NCI-H748 treated with DMSO at 0.1 percent for 48 hours (cell line): ENCODE measurements at regions not wholly inside any gene's neighbourhood (a gene's known extent, or its start where the extent isn't known, plus 50 kb on each side); places are given as distances from the start of the nearest gene placed in this dataset.
"Not testable (repeated sequence)": the region's sequence is repeated elsewhere in the genome, so short reads cannot be mapped to it uniquely, and the experiment has no call there.

Experiments
- DNase-seq: peaks from one replicate; lab custom pipeline; 2025; lab: John Stamatoyannopoulos, UW

DNA sequence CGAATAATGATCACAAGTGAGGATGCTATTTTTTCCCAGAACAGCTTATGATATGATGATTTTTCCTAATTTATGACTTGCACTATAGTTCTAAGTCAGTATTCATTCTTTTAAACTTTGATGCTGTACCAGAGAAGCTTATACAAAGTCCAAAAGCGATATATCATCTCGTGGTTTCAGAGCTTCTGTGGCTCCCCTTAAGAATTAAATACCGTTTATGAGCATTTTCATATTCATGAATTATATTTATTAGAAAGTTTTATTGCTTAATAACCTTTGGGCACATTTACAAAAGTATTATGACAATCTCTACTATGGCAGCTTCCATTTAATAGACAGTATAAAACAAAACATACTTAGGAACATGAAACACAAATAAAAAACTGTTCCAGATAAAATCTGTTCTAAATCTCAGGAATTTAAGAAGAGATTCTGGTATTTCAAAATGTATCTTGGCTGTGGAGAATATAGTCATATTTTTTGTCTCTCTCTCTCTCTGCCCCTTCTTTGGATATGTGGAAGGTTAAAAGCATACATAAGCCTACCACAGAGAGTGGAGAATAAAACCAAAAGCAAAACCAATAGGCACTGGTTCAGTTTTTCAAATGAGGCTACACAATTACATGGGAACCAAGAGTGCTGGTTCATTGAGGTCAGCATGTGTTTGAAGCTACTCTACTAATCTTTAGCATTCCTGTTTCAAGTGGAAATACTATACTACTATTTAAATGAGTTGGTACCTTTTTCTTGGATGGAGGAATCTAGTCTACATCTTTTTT is 884.5 kb upstream of the GJE1 start:
- no peak for DNase-seq

DNA sequence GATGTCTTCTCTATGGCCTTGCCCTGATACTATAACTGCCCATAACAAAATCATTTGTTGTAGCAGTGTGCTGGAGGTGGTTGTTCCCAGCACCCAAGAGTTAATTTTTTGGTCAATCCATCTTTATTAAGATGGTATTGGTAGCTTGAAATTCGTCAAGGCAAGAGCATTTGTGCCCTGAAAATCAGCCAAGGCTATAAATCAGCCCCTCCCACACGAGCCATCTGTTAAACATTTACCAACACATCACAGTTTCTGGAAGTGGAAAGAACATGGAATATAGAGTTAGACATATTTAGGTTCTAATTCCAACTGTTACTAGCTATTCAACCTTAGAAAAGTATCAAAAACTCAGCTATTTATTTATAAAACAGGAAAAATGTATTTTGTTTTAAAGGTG is 888.4 kb upstream of the GJE1 start:
- DNase-seq: no peak

DNA sequence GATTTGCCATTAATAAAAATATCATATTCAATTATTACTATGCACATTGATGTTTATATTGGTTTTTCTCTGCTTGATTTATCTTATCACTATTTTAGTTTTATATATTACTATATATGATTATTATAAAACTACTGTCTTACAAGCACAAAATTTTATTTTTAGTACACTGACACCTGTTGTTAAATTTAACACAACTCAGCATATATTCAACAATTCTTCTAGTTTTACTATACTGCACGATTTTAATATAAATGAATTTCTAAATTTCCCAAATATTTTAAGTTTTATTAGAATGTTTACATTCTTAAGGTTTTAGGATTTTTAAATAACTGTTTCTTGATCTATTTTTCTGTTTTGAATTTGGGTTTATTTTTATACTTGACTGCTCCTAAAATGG is 889.8 kb upstream of the GJE1 start:
- no peak for DNase-seq

DNA sequence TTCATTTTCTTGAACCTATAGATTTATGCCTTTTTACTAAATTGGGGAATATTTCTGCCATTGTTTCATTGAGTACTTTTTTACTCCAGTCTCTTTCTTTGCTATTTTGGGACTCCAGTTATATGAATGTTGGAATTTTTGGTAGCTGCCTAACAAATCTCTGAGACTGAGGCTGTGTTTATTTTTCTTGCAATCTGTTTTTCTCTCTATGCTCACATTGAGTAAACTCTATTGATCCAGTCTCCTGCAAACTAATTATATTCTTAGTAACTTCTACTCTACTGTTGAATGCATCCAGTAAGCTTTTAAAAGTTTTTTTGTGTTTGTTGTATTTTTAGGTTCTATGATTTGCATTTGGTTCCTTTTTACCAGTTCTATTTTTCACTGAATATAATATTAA is 903.4 kb upstream of the GJE1 start:
- DNase-seq: no peak

DNA sequence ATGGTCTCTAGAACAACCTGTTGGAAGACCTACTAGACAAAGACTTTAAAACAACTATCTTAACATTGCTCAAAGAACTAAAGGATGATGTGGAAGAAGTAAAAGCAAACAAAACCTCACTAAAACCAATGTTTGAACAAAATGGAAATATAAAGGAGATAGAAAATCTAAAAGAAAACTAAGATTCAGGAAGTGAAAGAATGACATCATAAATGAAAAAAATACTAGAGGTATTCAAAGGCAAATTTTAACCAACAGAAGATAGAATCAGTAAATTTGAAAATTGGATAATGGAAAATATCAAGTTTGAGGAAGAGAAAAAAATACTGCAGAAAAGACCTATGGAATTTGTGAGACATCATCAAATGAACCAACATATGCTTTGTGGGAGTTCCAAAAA is 914.1 kb upstream of the GJE1 start:
- DNase-seq: no peak

DNA sequence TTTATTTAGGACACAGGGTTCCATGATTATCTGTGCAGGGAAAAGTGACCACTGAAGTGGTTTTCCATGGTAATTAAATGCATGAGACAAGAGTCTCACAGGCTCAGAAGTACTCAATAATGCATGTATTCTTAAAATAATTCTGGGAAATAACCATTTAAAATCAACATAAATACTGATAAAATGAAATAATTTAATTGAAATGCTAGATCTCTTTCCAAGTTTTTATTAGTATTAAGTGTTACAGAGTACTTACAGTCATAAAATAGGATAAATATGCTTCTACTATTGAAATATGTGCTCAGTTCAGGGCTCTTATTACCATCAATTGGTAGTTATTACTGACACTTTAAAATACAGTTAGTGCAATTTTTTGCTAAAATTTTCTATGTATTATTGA is 916.0 kb upstream of the GJE1 start:
- no peak for DNase-seq

DNA sequence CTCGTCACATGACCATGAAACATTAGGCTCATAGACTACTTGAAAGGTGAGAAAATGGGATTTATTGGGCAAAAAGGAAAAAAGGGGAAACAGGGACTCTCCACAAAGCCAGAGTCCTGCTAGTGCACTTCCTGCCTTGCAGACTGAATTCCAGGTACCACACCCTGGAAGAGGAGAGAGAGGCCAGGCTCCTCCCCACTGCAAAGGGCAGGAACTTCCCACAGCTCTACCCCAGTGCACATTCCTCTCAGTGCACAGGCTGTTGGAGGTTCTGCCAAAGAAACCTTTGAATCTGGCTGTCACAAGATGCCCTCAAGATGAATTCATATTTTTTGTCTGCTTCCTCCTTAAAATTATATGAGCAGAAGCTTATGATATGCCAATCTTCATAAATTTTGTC is 920.4 kb upstream of the GJE1 start:
- DNase-seq: no peak

DNA sequence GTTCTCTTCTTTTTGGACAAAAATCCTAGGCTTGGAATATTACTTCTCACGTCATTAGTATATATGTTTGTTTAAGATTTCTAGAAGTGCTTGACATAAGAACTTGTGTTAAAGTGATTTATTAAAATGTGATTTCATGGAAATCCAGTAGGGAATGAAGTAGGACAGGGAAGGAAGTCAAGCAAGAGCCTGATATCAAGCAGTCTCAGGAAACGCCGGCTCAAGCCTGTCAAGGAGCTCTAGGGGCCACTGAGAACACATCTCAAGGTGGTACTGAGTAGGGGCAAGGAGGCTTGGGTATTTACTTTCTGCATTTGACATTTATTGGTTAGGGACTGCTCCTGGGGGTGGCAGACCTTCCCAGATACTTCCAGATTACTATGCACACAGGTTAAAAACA is 920.9 kb upstream of the GJE1 start:
- no peak for DNase-seq

DNA sequence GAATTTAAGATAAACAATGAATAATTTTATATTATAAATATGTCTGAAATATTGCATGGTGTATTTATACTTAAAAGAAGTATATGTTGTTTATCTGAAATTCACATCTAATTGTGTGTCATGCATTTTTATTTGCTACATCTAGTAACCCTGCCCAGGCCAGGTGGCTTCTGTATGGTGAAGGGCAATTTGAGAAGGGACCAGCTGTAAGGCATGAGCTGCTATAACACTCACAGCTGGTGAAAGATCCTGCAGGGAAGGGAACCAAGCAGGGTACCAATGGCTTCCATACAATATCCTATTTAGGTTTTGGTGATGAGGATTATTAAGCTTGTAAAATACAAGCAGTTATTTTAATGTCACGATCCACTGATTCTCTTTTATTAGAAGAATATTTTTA is 921.8 kb upstream of the GJE1 start:
- DNase-seq: no peak

DNA sequence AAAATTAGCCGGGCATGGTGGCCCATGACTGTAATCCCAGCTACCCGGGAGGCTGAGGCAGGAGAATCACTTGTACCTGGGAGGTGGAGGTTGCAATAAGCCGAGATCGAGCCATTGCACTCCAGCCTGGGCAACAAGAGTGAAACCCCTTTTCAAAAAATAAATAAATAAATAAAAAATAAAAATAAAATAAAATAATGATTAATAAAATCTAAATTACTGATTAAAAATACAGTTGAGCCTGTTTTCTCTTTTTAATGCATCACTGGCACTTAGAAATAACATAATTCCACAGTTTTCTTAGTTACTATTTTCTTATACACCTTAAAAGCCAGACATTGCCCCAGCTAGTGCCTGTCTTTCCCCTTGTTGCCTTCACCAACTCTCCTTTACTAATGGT is 922.8 kb upstream of the GJE1 start:
- DNase-seq: no peak

DNA sequence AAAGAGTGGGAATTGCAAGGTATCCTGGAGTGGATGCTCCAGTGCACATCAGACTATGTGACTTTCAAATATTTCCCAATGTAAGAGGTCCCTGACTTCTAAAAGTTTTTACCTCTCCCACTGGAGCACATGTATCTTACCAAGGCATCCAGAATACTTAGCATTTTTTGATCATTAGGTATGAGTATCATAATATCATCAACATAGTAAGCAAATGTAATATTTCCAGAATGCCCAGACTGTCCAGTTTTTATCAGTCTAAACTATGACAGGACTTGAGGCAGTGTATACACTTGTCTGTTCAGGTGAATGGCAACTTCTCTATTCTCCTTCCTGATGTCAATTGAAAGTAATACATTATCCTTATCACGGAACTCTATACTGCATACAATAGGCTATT is 924.6 kb upstream of the GJE1 start:
- no peak for DNase-seq

DNA sequence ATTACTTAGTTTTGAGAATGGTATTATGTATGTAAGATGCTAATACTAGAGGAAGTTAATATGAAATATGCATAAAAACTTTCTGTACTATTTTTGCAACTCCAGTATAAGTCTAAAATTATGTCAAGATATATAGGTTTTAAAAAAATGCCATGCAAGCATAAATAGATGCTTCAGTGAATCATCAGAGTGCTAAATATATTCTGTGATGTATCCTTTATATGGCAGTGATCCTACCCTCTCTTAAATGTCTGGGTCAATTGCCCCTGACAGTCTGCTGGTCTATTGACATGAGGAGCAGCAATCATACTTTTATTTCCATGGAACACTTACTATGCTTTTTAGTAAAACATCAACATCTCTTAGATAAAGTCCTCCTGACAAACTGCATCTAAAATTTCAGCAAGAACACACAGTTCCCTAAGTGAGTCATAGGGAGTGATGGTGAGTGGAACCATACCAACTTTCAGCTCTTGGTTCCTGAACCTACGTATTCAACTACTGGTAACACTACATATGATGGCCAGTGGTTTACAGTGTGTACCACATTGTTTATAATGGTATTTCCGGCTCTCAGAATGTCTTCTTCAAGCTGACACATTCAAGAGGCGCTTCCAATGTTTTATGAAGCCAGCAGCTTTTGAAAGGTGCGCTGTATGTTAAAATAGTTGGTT is 928.7 kb upstream of the GJE1 start:
- DNase-seq: no peak

DNA sequence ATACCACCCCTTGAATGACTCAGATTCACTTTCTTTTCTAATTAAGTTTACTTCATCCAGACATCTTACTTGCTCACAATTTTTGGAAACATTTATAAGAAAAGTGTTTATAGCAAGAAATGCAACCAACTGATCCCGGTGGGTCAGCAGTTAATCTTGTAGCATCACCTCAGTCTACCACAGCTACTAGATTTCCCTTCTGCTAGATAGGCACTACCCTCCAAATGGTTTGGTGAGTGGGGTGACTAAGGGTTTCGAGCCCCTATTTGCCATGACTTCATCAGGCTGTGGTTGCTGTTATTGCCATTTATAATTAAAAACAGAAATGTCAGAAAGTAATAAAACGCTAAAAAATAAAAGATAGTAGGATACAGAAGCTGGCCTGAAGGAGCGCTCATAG is 930.1 kb upstream of the GJE1 start:
- DNase-seq: no peak

DNA sequence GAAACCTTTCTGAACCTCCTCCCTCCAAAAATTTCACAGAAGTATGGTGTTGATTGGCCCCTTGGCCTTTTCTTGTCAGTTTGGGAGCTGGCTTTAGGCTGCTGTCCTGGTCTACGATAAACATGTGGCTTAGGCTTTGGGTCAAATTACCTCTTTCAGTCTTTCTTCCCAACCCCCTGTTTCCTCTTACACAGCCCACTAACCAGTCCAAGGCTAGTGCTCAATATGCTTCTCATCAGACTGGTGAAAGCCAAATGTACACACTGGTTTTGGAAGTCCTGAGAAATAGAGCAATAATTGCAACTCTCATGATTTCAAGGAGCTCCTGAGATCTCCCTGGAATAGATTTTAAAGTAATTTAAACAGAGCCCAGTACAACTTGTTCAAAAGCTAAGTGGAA is 933.7 kb upstream of the GJE1 start:
- DNase-seq: no peak

DNA sequence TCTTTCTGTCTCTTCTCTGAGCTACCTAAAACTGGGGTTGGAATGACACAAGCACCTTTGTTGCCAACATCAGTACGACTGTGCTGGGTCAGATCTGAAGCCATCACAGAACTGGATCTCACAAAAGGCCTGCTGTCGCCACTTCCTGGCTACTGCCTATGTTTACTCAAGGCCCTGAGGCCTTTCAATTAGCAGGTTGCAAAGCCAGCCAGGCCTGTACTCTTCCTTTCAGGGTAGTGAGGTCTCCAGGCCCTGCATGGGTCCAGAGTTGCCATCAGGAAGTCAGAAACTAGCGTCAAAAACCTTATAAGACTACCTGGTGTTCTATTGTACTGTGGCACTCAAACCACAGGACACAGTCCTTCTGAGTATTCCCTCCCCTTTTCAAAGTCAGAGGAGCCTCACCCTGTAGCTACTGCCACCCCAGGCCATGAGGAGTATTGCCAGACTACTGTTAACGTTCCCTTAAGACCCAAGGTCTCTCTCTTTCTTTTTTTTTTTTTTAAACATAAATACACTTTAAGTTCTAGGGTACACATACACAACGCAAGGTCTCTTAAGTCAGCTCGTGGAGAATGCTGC is 937.4 kb upstream of the GJE1 start:
- DNase-seq: no peak

DNA sequence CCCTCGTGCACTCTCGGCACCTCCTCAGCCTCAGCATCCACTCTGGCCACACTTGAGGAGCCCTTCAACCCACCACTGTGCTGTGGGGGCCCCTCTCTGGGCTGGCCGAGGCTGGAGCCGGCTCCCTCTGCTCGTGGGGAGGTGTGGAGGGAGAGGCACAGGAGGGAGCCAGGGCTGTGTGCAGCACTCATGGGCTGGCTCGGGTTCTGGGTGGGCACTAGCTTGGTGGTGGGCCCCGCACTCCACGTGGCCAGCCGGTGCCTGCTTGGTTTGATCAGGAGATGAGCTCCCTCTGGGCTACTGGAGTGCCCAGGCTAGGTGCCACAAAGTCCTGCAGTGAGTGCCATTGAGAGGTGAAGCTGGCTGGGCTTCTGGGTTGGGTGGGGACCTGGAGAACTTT is 949.4 kb upstream of the GJE1 start:
- DNase-seq: no peak

DNA sequence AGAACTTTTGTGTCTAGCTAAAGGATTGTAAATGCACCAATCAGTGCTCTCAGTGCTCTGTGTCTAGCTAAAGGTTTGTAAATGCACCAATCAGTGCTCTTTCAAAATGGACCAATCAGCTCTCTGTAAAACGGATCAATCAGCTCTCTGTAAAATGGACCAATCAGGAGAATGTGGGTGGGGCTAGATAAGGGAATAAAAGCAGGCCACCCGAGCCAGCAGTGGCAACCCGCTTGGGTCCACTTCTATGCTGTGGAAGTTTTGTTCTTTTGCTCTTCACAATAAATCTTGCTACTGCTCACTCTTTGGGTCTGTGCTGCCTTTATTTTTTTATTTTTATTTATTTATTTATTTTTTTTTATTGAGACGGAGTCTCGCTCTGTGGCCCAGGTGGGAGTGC is 957.3 kb upstream of the GJE1 start:
- DNase-seq: not testable (repeated sequence)

DNA sequence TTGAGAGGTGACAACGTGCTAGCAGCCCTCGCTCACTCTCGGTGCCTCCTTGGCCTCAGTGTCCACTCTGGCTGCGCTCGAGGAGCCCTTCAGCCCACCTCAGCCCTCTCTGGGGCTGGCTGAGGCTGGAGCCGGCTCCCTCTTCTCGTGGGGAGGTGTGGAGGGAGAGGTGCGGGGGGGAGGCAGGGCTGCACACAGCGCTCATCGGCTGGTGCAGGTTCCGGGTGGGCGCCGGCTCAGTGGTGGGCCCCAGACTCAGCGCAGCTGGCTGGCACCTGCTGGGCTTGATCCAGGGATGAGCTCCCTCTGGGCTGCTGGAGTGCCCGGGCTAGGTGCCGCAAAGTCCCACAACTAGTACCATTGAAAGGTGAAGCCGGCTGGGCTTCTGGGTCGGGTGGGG is 957.8 kb upstream of the GJE1 start:
- DNase-seq: no peak

DNA sequence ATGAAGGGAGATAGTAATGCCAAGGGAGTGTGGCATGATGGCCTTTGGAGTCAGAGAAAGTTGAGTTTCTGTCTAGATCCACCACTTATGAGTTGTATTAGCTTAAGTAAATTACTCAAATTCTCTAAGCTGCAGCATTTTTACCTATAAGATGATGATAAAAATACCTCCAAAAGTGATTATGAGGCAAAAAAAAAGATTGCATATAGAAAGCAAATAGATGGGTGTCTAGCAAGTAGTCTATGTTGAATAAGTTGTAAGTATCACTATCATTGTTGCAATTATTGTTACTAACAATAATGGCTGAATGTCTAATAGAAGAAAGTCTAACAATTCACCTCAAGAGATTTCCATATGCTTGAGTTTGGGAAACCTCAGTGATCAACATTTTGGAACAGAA is 959.2 kb upstream of the GJE1 start:
- no peak for DNase-seq

DNA sequence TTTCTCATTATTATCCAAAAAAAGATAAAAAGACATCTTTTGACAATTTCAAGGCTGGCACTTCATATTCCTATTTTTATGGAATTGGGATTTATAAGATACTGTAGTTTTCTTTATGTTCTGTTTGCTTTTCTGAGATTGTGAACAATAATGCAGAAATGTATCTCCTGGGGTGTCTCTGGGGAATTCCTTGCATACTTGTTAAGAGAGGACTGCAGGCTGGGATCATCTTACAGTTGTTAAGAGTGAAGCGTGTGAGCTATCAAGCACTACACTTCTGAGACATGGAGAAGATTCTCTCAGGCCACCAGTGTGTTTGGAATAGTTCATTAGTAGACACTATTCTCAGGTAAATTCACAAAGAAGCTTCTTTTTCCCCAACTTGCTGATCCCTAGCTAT is 963.3 kb upstream of the GJE1 start:
- no peak for DNase-seq

DNA sequence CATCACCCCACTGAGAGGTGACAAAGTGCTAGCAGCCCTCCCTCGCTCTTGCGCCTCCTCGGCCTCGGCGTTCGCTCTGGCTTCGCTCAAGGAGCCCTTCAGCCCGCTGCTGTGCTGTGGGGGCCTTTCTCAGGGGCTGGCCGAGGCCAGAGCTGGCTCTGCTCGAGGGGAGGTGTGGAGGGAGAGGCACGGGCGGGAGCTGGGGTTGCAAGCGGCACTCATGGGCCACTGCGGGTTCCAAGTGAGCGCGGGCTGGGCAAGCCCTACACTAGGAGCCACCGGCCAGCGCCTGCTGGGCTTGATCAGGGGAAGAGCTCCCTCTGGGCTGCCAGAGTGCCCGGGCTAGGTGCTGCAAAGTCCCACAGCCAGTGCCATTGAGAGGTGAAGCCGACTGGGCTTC is 964.8 kb upstream of the GJE1 start:
- DNase-seq: no peak

DNA sequence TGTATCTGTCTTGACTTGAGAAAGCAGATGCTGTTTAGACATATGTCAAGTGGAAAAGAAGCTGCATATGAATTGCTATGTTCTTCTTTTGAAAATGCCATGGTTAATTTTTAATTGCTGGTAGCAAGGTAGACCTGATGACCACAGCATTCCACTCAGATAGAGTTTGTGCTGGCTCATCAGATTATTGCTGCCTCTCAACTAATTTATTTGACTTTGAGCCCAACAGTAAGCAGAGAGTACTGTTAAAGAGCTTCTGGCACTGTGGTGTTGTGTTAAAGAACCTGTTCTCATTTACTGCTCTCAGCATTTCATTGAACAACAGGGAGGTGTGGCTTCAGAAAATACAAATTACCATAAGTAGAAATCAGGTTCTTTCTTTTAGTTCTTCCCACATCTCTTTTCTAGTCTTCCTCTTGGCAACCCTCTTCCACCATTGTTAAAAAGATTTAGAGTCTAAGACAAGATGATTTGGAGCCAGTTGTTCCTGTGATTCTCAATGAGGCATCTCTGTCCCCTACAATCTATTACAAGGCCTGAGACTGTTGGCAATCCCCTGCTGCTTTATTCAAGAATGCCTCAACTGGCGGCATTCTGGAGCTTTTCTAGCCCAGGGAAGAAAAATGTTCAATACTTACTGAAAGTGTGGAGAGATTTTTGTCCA is 967.6 kb upstream of the GJE1 start:
- no peak for DNase-seq
